Loucy (cell line): ENCODE measurements at regions not wholly inside any gene's neighbourhood (a gene's known extent, or its start where the extent isn't known, plus 50 kb on each side); places are given as distances from the start of the nearest gene placed in this dataset.

ENCODE experiments used
- EZH2phosphoT487 ChIP-seq: fragments of 200-600 bp; IDR thresholded peaks from 2 replicates; pipeline ENCODE4 v1.6.1; 2018; ENCODE audit warnings: antibody characterized with exemption, mild to moderate bottlenecking, moderate library complexity, borderline replicate concordance
- TF ChIP-seq, protein P1 (sequence below): fragments of 200-600 bp; sonication (generic); conservative IDR thresholded peaks from 2 replicates; pipeline ENCODE4 v1.5.1; 2014; ENCODE audit warnings: mild to moderate bottlenecking, antibody characterized with exemption, low read length

DNA sequence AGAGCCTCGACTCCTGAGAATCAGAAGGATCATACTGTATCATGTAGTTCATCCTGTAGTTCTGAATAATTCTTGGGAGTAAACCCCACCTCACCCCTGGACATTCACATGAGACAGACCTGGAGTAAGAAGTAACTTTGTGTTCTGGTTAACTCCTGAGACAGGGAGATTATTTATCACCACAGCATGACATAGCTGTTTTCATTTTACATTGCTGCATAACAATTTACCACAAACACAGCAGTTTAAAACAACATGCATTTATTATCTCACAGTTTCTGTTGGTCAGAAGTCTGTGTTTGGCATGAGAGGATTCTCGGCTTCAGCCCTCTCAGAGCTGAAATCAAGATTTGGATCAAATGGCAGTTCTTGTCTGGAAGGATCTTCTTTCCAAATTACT, 855.8 kb upstream of the FANCL start:
- TF ChIP-seq, protein P1, sequence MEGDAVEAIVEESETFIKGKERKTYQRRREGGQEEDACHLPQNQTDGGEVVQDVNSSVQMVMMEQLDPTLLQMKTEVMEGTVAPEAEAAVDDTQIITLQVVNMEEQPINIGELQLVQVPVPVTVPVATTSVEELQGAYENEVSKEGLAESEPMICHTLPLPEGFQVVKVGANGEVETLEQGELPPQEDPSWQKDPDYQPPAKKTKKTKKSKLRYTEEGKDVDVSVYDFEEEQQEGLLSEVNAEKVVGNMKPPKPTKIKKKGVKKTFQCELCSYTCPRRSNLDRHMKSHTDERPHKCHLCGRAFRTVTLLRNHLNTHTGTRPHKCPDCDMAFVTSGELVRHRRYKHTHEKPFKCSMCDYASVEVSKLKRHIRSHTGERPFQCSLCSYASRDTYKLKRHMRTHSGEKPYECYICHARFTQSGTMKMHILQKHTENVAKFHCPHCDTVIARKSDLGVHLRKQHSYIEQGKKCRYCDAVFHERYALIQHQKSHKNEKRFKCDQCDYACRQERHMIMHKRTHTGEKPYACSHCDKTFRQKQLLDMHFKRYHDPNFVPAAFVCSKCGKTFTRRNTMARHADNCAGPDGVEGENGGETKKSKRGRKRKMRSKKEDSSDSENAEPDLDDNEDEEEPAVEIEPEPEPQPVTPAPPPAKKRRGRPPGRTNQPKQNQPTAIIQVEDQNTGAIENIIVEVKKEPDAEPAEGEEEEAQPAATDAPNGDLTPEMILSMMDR = no peak
- no peak for TF ChIP-seq EZH2phosphoT487
